Endothelial cell of umbilical vein (primary cell): ENCODE measurements at regions not wholly inside any gene's neighbourhood (a gene's known extent, or its start where the extent isn't known, plus 50 kb on each side); places are given as distances from the start of the nearest gene placed in this dataset.

ENCODE experiments used
- CTCF ChIP-seq, 2 donors: IDR thresholded peaks; 1 replicate in 1 of 2; 2 replicates in 1 of 2; pipeline ENCODE4 v1.5.1; 2011; ENCODE audit warnings: low read length in 2 of 2, mild to moderate bottlenecking in 2 of 2, moderate library complexity in 2 of 2, control low read depth in 1 of 2, inconsistent platforms in 1 of 2, low read depth in 1 of 2; ENCODE audit not compliant: insufficient read depth in 1 of 2; ENCODE audit errors: extremely low read depth in 1 of 2
- POLR2AphosphoS5 ChIP-seq: IDR thresholded peaks from 2 replicates; pipeline ENCODE4 v1.6.1; 2012; ENCODE audit warnings: low read depth, mild to moderate bottlenecking, control low read depth, low read length, moderate library complexity; ENCODE audit not compliant: insufficient read depth

GRCh38 chr12:58519839-58520238 is 400.5 kb downstream of the LRIG3 start:
- TF ChIP-seq POLR2AphosphoS5 (no peak), CTCF (IDR thresholded peaks at IDR 0.05; ENCODE audit: extremely low read depth in 1 of 2, insufficient read depth in 1 of 2, low read depth in 1 of 2, low read length in 2 of 2) (no peak)
